ENCODE measurements at regions not wholly inside any gene's neighbourhood (a gene's known extent, or its start where the extent isn't known, plus 50 kb on each side); places are given as distances from the start of the nearest gene placed in this dataset.
A peak's percentile ranks its signal among the peaks of the same experiment; 100 is the strongest.

- Histone ChIP-seq H3K27ac (ENCODE audit: extremely low read depth, low read depth, low read length) (no peak overlapping the region), H2AFZ (ENCODE audit: low read depth, low read length) (peak overlapping the region; percentile 72; the same call in 1 of the 2 replicates), H3K27me3 (ENCODE audit: control insufficient read depth in 2 of 2, insufficient read depth in 2 of 2, low read length in 2 of 2) (no peaks in the 10 kb centered on the region), H3K4me3 (no peak overlapping the region), H3K36me3 (ENCODE audit: control insufficient read depth, insufficient read depth, low read length) (no peaks in the 10 kb centered on the region), H3K79me2 (ENCODE audit: control insufficient read depth, insufficient read depth, low read length) (no peaks in the 10 kb centered on the region), H3K9ac (ENCODE audit: insufficient read depth in 1 of 2, low read depth in 2 of 2, low read length in 2 of 2) (no peak overlapping the region), H3K9me3 (replicated peaks; ENCODE audit: control insufficient read depth, insufficient read depth, low read depth, low read length) (no peaks in the 10 kb centered on the region), H3K4me1 (replicated peaks in 1 of 2; ENCODE audit: control insufficient read depth in 2 of 2, insufficient read depth in 2 of 2, low read length in 2 of 2) (no peaks in the 10 kb centered on the region; a peak in 2 of 5 replicates), H3K9me1 (ENCODE audit: control insufficient read depth, insufficient read depth, low read length) (no peaks in the 10 kb centered on the region), H4K20me1 (replicated peaks; ENCODE audit: control insufficient read depth, insufficient read depth, low read length) (no peaks in the 10 kb centered on the region), H3K4me2 (ENCODE audit: insufficient read depth, low read length) (peak overlapping the region; percentile 49; the same call in 1 of the 2 replicates)
- in situ Hi-C loops (cut with MboI) (loop anchor here (5.0 kb wide), 1 partner anchor 214 kb away; no protein-coding TSS in a partner anchor), intact Hi-C loops (cut with micrococcal nuclease) (no loop called here)
- DNase-seq (ENCODE audit: extremely low read depth in 1 of 4, low spot score in 3 of 4) (no peak), FAIRE-seq (no peak), ATAC-seq (peak; percentile 40; the same call in 2 of the 3 replicates)
- CTCF ChIA-PET (ENCODE audit: low intra/inter-chr PET ratio): no interaction called here
- 29% methylated on average over 5 of the region's 5 CpGs for WGBS (ENCODE audit: insufficient coverage, low coverage, missing lambda C conversion rate)
- POLR2A ChIA-PET: interaction anchor here (0.6 kb wide), 1 partner anchor 82 kb away, joined by 3 read pairs; no protein-coding TSS in a partner anchor
- BruUV-seq (replicated peaks): no TSS peak
- TF ChIP-seq ZNF518B (CRISPR knock-in tag; IDR thresholded peaks at IDR 0.05) (no peak), STAG1 (CRISPR knock-in tag; IDR thresholded peaks at IDR 0.05; ENCODE audit: borderline replicate concordance) (no peak), ZZZ3 (IDR thresholded peaks at IDR 0.05) (no peak), PTRF (tag; IDR thresholded peaks at IDR 0.05) (no peak), KDM5B (IDR thresholded peaks at IDR 0.05; ENCODE audit: insufficient replicate concordance, low read depth, low read length) (no peak), BRD4 (IDR thresholded peaks at IDR 0.05) (no peak), RBM14 (IDR thresholded peaks at IDR 0.05; ENCODE audit: borderline replicate concordance, insufficient read depth, low read depth, low read length) (no peak), ZNF436 (CRISPR knock-in tag; IDR thresholded peaks at IDR 0.05) (no peak), HMGN3 (IDR thresholded peaks at IDR 0.05; ENCODE audit: borderline replicate concordance, extremely low read depth, insufficient read length, low read depth, low read length) (no peak), RAD51 (IDR thresholded peaks at IDR 0.05; ENCODE audit: borderline replicate concordance, low read depth) (no peak), ZNF407 (IDR thresholded peaks at IDR 0.05; ENCODE audit: low read depth) (no peak)
Measured at GRCh38 chr21:17900990-17901385, 81.8 kb upstream of the C21orf91 start.
